ENCODE measurements at regions not wholly inside any gene's neighbourhood (a gene's known extent, or its start where the extent isn't known, plus 50 kb on each side); places are given as distances from the start of the nearest gene placed in this dataset.

- H3K9me2 ChIP-seq (ENCODE audit: insufficient read depth): no peaks in the 10 kb centered on the region
- no peak overlapping the region for H3K4me3 Mint-ChIP-seq
- no peak for ATAC-seq
- TF ChIP-seq NANOG (IDR thresholded peaks at IDR 0.05; ENCODE audit: borderline replicate concordance) (no peak), EZH2 (IDR thresholded peaks at IDR 0.05; ENCODE audit: low read depth, unreplicated experiment) (no peak), JUNB (IDR thresholded peaks at IDR 0.05; ENCODE audit: unreplicated experiment) (no peak)
- TF ChIP-seq, protein P1, sequence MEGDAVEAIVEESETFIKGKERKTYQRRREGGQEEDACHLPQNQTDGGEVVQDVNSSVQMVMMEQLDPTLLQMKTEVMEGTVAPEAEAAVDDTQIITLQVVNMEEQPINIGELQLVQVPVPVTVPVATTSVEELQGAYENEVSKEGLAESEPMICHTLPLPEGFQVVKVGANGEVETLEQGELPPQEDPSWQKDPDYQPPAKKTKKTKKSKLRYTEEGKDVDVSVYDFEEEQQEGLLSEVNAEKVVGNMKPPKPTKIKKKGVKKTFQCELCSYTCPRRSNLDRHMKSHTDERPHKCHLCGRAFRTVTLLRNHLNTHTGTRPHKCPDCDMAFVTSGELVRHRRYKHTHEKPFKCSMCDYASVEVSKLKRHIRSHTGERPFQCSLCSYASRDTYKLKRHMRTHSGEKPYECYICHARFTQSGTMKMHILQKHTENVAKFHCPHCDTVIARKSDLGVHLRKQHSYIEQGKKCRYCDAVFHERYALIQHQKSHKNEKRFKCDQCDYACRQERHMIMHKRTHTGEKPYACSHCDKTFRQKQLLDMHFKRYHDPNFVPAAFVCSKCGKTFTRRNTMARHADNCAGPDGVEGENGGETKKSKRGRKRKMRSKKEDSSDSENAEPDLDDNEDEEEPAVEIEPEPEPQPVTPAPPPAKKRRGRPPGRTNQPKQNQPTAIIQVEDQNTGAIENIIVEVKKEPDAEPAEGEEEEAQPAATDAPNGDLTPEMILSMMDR (conservative IDR thresholded peaks at IDR 0.05; ENCODE audit: low read depth in 2 of 2): no peak
- no peaks in the 10 kb centered on the region for H3F3A ChIP-seq (replicated peaks; ENCODE audit: low read depth)
- no peak overlapping the region for H3K27ac ChIP-seq (ENCODE audit: low read depth)
- H4K20me1 ChIP-seq (replicated peaks; ENCODE audit: insufficient read depth): no peaks in the 10 kb centered on the region
- no peaks in the 10 kb centered on the region for H3K4me1 Mint-ChIP-seq
- H3K4me3 ChIP-seq: no peak overlapping the region
- H3K79me2 ChIP-seq (replicated peaks; ENCODE audit: insufficient read depth): no peaks in the 10 kb centered on the region
- no peak overlapping the region for H3K4me2 ChIP-seq
- DNase-seq (ENCODE audit: low spot score): no peak
- H3K27ac Mint-ChIP-seq: no peak overlapping the region
- no peaks in the 10 kb centered on the region for H3K27me3 Mint-ChIP-seq (ENCODE audit: insufficient read depth, low read depth, poor library complexity)
- no peak overlapping the region for H2AFZ ChIP-seq
- no peaks in the 10 kb centered on the region for H3K36me3 ChIP-seq (ENCODE audit: insufficient read depth)
- no peaks in the 10 kb centered on the region for H3K27me3 ChIP-seq (ENCODE audit: insufficient read depth)
- H3K4me1 ChIP-seq (ENCODE audit: insufficient read depth): no peaks in the 10 kb centered on the region
- no peaks in the 10 kb centered on the region for H3K36me3 Mint-ChIP-seq (ENCODE audit: low read depth)
- no peaks in the 10 kb centered on the region; the same call in 2 of the 3 replicates for H3K9me3 Mint-ChIP-seq
Observed at GRCh38 chr4:97262769-97263168, 880.5 kb downstream of the STPG2 start.

DNA sequence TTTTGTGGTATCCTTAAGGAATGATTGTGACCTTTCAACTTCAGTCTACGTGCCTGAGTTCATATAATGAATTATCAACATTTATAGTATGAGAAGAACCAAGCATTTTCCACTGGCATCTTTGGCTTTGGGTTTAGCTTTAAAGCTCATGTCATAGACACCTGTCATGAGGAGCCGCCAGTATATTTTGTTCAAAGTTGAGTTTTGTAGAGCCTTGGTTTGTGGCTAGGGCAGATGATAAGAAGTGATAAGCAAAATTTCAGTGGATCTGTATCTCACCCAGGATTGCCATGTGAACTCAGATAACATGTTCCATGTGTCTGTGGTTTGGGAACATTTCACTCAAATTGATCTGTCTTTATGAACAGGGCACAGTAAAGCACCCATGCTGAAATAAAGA is 873.2 kb downstream of the STPG2 start:
- no peak overlapping the region for H3K27ac ChIP-seq (ENCODE audit: low read depth)
- H3K4me2 ChIP-seq: no peak overlapping the region
- no peaks in the 10 kb centered on the region for H3K79me2 ChIP-seq (replicated peaks; ENCODE audit: insufficient read depth)
- no peaks in the 10 kb centered on the region for H3F3A ChIP-seq (replicated peaks; ENCODE audit: low read depth)
- H4K20me1 ChIP-seq (replicated peaks; ENCODE audit: insufficient read depth): no peaks in the 10 kb centered on the region
- Mint-ChIP-seq H3K4me3 (no peak overlapping the region), H3K27ac (no peak overlapping the region), H3K4me1 (no peaks in the 10 kb centered on the region), H3K36me3 (ENCODE audit: low read depth) (no peaks in the 10 kb centered on the region), H3K9me3 (peaks cover 3% of the 10 kb centered on the region; the same call in 1 of the 3 replicates), H3K27me3 (ENCODE audit: insufficient read depth, low read depth, poor library complexity) (peaks cover 2% of the 10 kb centered on the region)
- DNase-seq (ENCODE audit: low spot score) (no peak), ATAC-seq (no peak)
- H3K36me3 ChIP-seq (ENCODE audit: insufficient read depth): no peaks in the 10 kb centered on the region
- no peaks in the 10 kb centered on the region for H3K4me1 ChIP-seq (ENCODE audit: insufficient read depth)
- no peak overlapping the region for H2AFZ ChIP-seq
- no peaks in the 10 kb centered on the region for H3K9me2 ChIP-seq (ENCODE audit: insufficient read depth)
- H3K4me3 ChIP-seq: no peak overlapping the region
- H3K27me3 ChIP-seq (ENCODE audit: insufficient read depth): no peaks in the 10 kb centered on the region
- TF ChIP-seq, protein P1 (conservative IDR thresholded peaks at IDR 0.05; ENCODE audit: low read depth in 2 of 2): no peak
- TF ChIP-seq ETS1 (IDR thresholded peaks at IDR 0.05) (no peak), NANOG (IDR thresholded peaks at IDR 0.05; ENCODE audit: borderline replicate concordance) (no peak), POLR2AphosphoS5 (IDR thresholded peaks at IDR 0.05; ENCODE audit: low read depth) (no peak), EZH2 (IDR thresholded peaks at IDR 0.05; ENCODE audit: low read depth, unreplicated experiment) (no peak), JUNB (IDR thresholded peaks at IDR 0.05; ENCODE audit: unreplicated experiment) (no peak), CREB1 (CRISPR knock-in tag; IDR thresholded peaks at IDR 0.05; ENCODE audit: low read depth) (no peak), ZNF331 (CRISPR knock-in tag; IDR thresholded peaks at IDR 0.05; ENCODE audit: low read depth) (no peak), EZH2phosphoT487 (IDR thresholded peaks at IDR 0.05; ENCODE audit: unreplicated experiment) (no peak), ZNF114 (CRISPR knock-in tag; IDR thresholded peaks at IDR 0.05) (no peak)
- TF ChIP-seq, protein P2, sequence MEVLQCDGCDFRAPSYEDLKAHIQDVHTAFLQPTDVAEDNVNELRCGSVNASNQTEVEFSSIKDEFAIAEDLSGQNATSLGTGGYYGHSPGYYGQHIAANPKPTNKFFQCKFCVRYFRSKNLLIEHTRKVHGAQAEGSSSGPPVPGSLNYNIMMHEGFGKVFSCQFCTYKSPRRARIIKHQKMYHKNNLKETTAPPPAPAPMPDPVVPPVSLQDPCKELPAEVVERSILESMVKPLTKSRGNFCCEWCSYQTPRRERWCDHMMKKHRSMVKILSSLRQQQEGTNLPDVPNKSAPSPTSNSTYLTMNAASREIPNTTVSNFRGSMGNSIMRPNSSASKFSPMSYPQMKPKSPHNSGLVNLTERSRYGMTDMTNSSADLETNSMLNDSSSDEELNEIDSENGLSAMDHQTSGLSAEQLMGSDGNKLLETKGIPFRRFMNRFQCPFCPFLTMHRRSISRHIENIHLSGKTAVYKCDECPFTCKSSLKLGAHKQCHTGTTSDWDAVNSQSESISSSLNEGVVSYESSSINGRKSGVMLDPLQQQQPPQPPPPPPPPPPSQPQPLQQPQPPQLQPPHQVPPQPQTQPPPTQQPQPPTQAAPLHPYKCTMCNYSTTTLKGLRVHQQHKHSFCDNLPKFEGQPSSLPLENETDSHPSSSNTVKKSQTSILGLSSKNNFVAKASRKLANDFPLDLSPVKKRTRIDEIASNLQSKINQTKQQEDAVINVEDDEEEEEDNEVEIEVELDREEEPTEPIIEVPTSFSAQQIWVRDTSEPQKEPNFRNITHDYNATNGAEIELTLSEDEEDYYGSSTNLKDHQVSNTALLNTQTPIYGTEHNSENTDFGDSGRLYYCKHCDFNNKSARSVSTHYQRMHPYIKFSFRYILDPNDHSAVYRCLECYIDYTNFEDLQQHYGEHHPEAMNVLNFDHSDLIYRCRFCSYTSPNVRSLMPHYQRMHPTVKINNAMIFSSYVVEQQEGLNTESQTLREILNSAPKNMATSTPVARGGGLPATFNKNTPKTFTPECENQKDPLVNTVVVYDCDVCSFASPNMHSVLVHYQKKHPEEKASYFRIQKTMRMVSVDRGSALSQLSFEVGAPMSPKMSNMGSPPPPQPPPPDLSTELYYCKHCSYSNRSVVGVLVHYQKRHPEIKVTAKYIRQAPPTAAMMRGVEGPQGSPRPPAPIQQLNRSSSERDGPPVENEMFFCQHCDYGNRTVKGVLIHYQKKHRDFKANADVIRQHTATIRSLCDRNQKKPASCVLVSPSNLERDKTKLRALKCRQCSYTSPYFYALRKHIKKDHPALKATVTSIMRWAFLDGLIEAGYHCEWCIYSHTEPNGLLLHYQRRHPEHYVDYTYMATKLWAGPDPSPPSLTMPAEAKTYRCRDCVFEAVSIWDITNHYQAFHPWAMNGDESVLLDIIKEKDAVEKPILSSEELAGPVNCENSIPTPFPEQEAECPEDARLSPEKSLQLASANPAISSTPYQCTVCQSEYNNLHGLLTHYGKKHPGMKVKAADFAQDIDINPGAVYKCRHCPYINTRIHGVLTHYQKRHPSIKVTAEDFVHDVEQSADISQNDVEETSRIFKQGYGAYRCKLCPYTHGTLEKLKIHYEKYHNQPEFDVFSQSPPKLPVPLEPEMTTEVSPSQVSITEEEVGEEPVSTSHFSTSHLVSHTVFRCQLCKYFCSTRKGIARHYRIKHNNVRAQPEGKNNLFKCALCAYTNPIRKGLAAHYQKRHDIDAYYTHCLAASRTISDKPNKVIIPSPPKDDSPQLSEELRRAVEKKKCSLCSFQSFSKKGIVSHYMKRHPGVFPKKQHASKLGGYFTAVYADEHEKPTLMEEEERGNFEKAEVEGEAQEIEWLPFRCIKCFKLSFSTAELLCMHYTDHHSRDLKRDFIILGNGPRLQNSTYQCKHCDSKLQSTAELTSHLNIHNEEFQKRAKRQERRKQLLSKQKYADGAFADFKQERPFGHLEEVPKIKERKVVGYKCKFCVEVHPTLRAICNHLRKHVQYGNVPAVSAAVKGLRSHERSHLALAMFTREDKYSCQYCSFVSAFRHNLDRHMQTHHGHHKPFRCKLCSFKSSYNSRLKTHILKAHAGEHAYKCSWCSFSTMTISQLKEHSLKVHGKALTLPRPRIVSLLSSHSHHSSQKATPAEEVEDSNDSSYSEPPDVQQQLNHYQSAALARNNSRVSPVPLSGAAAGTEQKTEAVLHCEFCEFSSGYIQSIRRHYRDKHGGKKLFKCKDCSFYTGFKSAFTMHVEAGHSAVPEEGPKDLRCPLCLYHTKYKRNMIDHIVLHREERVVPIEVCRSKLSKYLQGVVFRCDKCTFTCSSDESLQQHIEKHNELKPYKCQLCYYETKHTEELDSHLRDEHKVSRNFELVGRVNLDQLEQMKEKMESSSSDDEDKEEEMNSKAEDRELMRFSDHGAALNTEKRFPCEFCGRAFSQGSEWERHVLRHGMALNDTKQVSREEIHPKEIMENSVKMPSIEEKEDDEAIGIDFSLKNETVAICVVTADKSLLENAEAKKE (CRISPR knock-in tag; IDR thresholded peaks at IDR 0.05): no peak

Data from GM23338 (cell line).